A673 (cell line): ENCODE measurements at regions not wholly inside any gene's neighbourhood (a gene's known extent, or its start where the extent isn't known, plus 50 kb on each side); places are given as distances from the start of the nearest gene placed in this dataset.
"Not testable (repeated sequence)": the region's sequence is repeated elsewhere in the genome, so short reads cannot be mapped to it uniquely, and the experiment has no call there.

Experiments
- BruUV-seq: library from RNA; stranded (reverse); fragments of 400-500 nt; replicated peaks from 2 replicates; lab custom pipeline; 2021; lab: Mats Ljungman, UMichigan
- CTCF ChIA-PET: fragments of 300-600 bp; sonication (Branson Sonifier 250); formaldehyde crosslinking; loops from one replicate; lab custom pipeline; 2022; ENCODE audit warnings: antibody characterized with exemption; lab: Charles Lee
- POLR2A ChIA-PET: fragments of 300-600 bp; sonication (Branson Sonifier 250); formaldehyde crosslinking; loops from one replicate; lab custom pipeline; 2022; ENCODE audit warnings: antibody characterized with exemption; ENCODE audit not compliant: low non-redundant PET; lab: Charles Lee
- DNase-seq: peaks from one replicate; pipeline ENCODE4 v3.0.0-alpha.2; 2015; ENCODE audit warnings: low spot score
- H3K27ac ChIP-seq: fragments of 200-600 bp; sonication (generic); 2 replicates; pipeline ENCODE4 v1.5.1; 2016; ENCODE audit warnings: mixed run types, low read depth, mild to moderate bottlenecking, mixed read lengths, antibody characterized with exemption, low read length; ENCODE audit not compliant: poor library complexity, severe bottlenecking
- H3K27me3 ChIP-seq: fragments of 200-600 bp; sonication (generic); replicated peaks from 2 replicates; pipeline ENCODE4 v1.6.1; 2017; ENCODE audit warnings: mixed run types, low read depth, mild to moderate bottlenecking, mixed read lengths, antibody characterized with exemption, low read length; ENCODE audit not compliant: insufficient read depth, poor library complexity
- H3K36me3 ChIP-seq: fragments of 200-600 bp; sonication (generic); 2 replicates; pipeline ENCODE4 v1.6.1; 2016; ENCODE audit warnings: mixed run types, mild to moderate bottlenecking, mixed read lengths, antibody characterized with exemption, low read length; ENCODE audit not compliant: insufficient read depth, poor library complexity, severe bottlenecking
- H3K4me1 ChIP-seq: fragments of 200-600 bp; sonication (generic); 2 replicates; pipeline ENCODE4 v1.6.1; 2017; ENCODE audit warnings: mixed run types, mild to moderate bottlenecking, mixed read lengths, antibody characterized with exemption, low read length; ENCODE audit not compliant: insufficient read depth, poor library complexity, severe bottlenecking
- H3K4me3 ChIP-seq: fragments of 200-600 bp; sonication (generic); 2 replicates; pipeline ENCODE4 v1.5.1; 2016; ENCODE audit warnings: low read depth, mixed run types, mild to moderate bottlenecking, mixed read lengths, low read length; ENCODE audit not compliant: poor library complexity, severe bottlenecking
- H3K9me3 ChIP-seq: fragments of 200-600 bp; sonication (generic); 2 replicates; pipeline ENCODE4 v1.6.1; 2016; ENCODE audit warnings: mixed run types, low read depth, mild to moderate bottlenecking, mixed read lengths, antibody characterized with exemption, low read length; ENCODE audit not compliant: poor library complexity, severe bottlenecking
- CTCF ChIP-seq: fragments of 300-800, 200-600 bp; sonication (generic); conservative IDR thresholded peaks from 2 replicates; pipeline ENCODE4 v1.5.1; 2017; ENCODE audit warnings: low read depth, mild to moderate bottlenecking, antibody characterized with exemption, low read length, moderate library complexity, mixed read lengths
- EZH2 ChIP-seq: fragments of 200-600 bp; sonication (generic); IDR thresholded peaks from 2 replicates; pipeline ENCODE4 v1.6.1; 2017; ENCODE audit warnings: borderline replicate concordance, low read depth, mild to moderate bottlenecking, mixed read lengths, antibody characterized with exemption, low read length; ENCODE audit not compliant: poor library complexity, severe bottlenecking
- intact Hi-C: fragments of 100-400 bp; cut with micrococcal nuclease; formaldehyde crosslinking; loops from one replicate; pipeline ENCODE4 v1.10.0; 2022; ENCODE audit not compliant: unreplicated experiment

GRCh38 chr5:167853421-167853820, 438.0 kb upstream of the WWC1 start:
- Histone ChIP-seq H3K27me3 (no peaks in the 10 kb centered on the region), H3K4me1 (peaks cover 29% of the 10 kb centered on the region), H3K9me3 (no peaks in the 10 kb centered on the region), H3K27ac (no peak overlapping the region), H3K4me3 (no peak overlapping the region), H3K36me3 (no peaks in the 10 kb centered on the region)
- POLR2A ChIA-PET, result no interaction called here
- TF ChIP-seq EZH2 (no peak), CTCF (no peak)
- CTCF ChIA-PET, result no interaction called here
- no peak for DNase-seq
- no TSS peak for BruUV-seq
- intact Hi-C loops, result no loop called here

- no TSS peak for BruUV-seq
- H3K27ac ChIP-seq, result no peak overlapping the region
- TF ChIP-seq CTCF, result no peak
- no peak for TF ChIP-seq EZH2
- H3K27me3 ChIP-seq, result no peaks in the 10 kb centered on the region
- H3K4me1 ChIP-seq, result peaks cover 14% of the 10 kb centered on the region
- ChIA-PET CTCF (no interaction called here), POLR2A (no interaction called here)
- H3K9me3 ChIP-seq, result no peaks in the 10 kb centered on the region
- H3K4me3 ChIP-seq, result no peak overlapping the region
- H3K36me3 ChIP-seq, result no peaks in the 10 kb centered on the region
- no peak for DNase-seq
- intact Hi-C loops, result no loop called here
These were observed 435.6 kb upstream of the WWC1 start for GRCh38 chr5:167855818-167856217.

GRCh38 chr5:167857321-167857720, 434.1 kb upstream of the WWC1 start:
- CTCF ChIA-PET, result no interaction called here
- Histone ChIP-seq H3K4me3 (no peak overlapping the region), H3K27ac (no peak overlapping the region), H3K36me3 (no peaks in the 10 kb centered on the region), H3K9me3 (no peaks in the 10 kb centered on the region), H3K27me3 (no peaks in the 10 kb centered on the region), H3K4me1 (peaks cover 6% of the 10 kb centered on the region)
- no peak for DNase-seq
- intact Hi-C loops, result no loop called here
- POLR2A ChIA-PET, result no interaction called here
- BruUV-seq, result no TSS peak
- no peak for TF ChIP-seq CTCF
- no peak for TF ChIP-seq EZH2

GRCh38 chr5:167858186-167858855, 433.1 kb upstream of the WWC1 start:
- POLR2A ChIA-PET, result interaction anchor here (0.6 kb wide), 2 partner anchors 28 to 356 kb away, joined by 3 read pairs; no protein-coding TSS in a partner anchor
- CTCF ChIA-PET, H3K27me3 ChIP-seq, H3K36me3 ChIP-seq, intact Hi-C loops, H3K4me3 ChIP-seq, H3K4me1 ChIP-seq, H3K27ac ChIP-seq, BruUV-seq, H3K9me3 ChIP-seq, DNase-seq: not testable (repeated sequence)
